GM19043 (cell line): ENCODE measurements at regions not wholly inside any gene's neighbourhood (a gene's known extent, or its start where the extent isn't known, plus 50 kb on each side); places are given as distances from the start of the nearest gene placed in this dataset.
"Not testable (repeated sequence)": the region's sequence is repeated elsewhere in the genome, so short reads cannot be mapped to it uniquely, and the experiment has no call there.

ENCODE experiments used
- ATAC-seq: cut with Tn5 transposase; IDR thresholded peaks from one replicate; pipeline ENCODE4 v1.9.1; 2021; ENCODE audit warnings: low read depth; ENCODE audit not compliant: unreplicated experiment

GRCh38 chr15:84094720-84095119, 140.9 kb upstream of the GOLGA6L4 start:
- ATAC-seq, result not testable (repeated sequence)

- not testable (repeated sequence) for ATAC-seq
Observed at GRCh38 chr15:84097053-84097452, 138.5 kb upstream of the GOLGA6L4 start.

GRCh38 chr15:84098604-84099003, 137.0 kb upstream of the GOLGA6L4 start:
- ATAC-seq, result no peak

- ATAC-seq, result peak; percentile 63
Observed at GRCh38 chr15:84099181-84099580, 136.4 kb upstream of the GOLGA6L4 start.

GRCh38 chr15:84103345-84103744, 132.2 kb upstream of the GOLGA6L4 start:
- ATAC-seq, result no peak

- ATAC-seq, result no peak
Observed at GRCh38 chr15:84104853-84105252, 130.7 kb upstream of the GOLGA6L4 start.

GRCh38 chr15:84108728-84109127, 126.8 kb upstream of the GOLGA6L4 start:
- ATAC-seq, result no peak

- ATAC-seq, result no peak
Observed at GRCh38 chr15:84111575-84111974, 124.0 kb upstream of the GOLGA6L4 start.

GRCh38 chr15:84112025-84112424, 123.5 kb upstream of the GOLGA6L4 start:
- ATAC-seq, result no peak

- ATAC-seq, result no peak
Observed at GRCh38 chr15:84113919-84114318, 121.7 kb upstream of the GOLGA6L4 start.

GRCh38 chr15:84114680-84115079, 120.9 kb upstream of the GOLGA6L4 start:
- not testable (repeated sequence) for ATAC-seq

GRCh38 chr15:84119351-84119750, 116.2 kb upstream of the GOLGA6L4 start:
- ATAC-seq, result not testable (repeated sequence)

- not testable (repeated sequence) for ATAC-seq
Observed at GRCh38 chr15:84120903-84121302, 114.7 kb upstream of the GOLGA6L4 start.

- ATAC-seq, result not testable (repeated sequence)
Observed at GRCh38 chr15:84128706-84129105, 106.9 kb upstream of the GOLGA6L4 start.

- ATAC-seq, result not testable (repeated sequence)
Observed at GRCh38 chr15:84130098-84130831, 105.3 kb upstream of the GOLGA6L4 start.

GRCh38 chr15:84135931-84136456, 99.6 kb upstream of the GOLGA6L4 start:
- not testable (repeated sequence) for ATAC-seq

GRCh38 chr15:84142888-84143337, 92.7 kb upstream of the GOLGA6L4 start:
- peak; percentile 96 for ATAC-seq

GRCh38 chr15:84143753-84144314, 91.7 kb upstream of the GOLGA6L4 start:
- peak; percentile 46 for ATAC-seq

GRCh38 chr15:84144946-84145345, 90.6 kb upstream of the GOLGA6L4 start:
- not testable (repeated sequence) for ATAC-seq

GRCh38 chr15:84146299-84146698, 89.3 kb upstream of the GOLGA6L4 start:
- not testable (repeated sequence) for ATAC-seq

- ATAC-seq, result not testable (repeated sequence)
Observed at GRCh38 chr15:84147307-84147706, 88.3 kb upstream of the GOLGA6L4 start.
